ENCODE measurements at regions not wholly inside any gene's neighbourhood (a gene's known extent, or its start where the extent isn't known, plus 50 kb on each side); places are given as distances from the start of the nearest gene placed in this dataset.
"Not testable (repeated sequence)": the region's sequence is repeated elsewhere in the genome, so short reads cannot be mapped to it uniquely, and the experiment has no call there.

DNA sequence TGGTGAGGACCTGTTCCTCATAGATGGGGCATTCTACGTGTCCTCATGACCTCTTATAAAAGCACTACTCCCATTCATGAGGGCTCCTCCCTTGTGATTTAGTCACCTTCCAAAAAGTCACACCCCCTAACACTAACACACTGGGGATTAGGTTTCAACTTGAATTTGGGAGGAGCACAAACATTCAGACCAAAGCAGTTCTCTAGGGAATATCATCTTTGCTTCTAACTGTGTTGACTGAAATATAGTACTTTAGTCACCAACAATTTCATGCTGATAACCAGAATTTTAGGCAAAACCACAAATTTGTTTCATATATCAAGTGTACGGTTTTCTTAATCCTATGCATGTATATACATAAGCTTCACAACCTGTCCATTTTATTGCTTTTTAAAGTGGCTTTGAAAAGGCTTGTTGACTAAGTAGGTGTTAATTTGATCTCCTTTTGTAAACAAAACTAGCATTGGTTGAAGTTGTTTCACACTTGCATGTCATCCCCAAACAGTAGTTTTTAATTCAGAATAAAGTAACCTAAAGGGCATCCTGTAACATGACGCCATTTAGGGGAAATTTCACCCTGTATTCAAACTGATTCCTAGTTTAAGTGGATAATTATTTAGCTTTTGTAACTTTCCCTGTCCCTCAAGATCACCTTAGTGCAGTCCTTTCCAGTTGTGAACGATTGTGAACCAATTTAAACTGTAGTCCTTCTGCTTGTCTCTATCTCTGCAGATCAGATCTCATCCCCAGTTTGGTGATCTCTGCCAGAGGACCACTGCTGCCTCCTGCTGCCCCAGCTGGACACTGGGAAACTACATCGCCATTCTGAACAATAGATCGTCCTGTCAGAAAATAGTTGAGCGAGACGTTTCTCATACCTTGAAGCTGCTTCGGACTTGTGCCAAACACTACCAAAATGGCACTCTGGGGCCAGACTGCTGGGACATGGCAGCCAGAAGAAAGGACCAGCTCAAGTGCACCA is 141.1 kb downstream of the TLR5 start:
- DNase-seq: peak; percentile 89

DNA sequence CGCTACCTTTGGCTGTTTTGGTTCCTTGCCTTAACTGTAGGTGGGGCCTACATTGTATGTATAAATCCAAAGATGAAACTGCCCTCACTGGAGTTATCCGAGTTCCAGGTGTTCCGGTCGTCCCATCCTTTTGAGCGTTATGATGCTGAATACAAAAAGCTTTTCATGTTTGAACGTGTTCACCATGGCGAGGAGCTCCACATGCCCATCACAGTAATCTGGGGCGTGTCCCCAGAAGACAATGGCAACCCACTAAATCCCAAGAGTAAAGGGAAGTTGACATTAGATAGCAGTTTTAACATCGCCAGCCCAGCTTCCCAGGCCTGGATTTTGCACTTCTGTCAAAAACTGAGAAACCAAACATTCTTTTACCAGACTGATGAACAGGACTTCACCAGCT is 139.5 kb downstream of the TLR5 start:
- no peak for DNase-seq

DNA sequence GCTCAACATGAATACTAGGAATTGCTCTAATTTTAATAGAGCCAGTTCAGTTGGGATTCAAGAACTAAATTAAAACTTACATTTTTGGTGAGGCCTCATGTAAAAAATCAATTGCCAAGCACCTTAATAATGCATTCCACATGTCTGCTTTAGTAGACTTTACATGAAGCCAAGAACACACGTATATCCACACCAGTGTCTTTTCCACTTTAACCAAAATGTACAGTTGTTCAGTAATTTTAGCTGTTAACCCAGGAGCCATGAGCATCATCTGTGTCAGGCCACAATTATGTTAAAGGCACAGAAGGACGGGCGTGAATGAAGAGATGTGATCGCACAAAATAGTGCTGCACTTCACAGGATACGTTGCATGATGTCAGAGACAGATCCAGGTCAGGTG is 136.7 kb downstream of the TLR5 start:
- no peak for DNase-seq

DNA sequence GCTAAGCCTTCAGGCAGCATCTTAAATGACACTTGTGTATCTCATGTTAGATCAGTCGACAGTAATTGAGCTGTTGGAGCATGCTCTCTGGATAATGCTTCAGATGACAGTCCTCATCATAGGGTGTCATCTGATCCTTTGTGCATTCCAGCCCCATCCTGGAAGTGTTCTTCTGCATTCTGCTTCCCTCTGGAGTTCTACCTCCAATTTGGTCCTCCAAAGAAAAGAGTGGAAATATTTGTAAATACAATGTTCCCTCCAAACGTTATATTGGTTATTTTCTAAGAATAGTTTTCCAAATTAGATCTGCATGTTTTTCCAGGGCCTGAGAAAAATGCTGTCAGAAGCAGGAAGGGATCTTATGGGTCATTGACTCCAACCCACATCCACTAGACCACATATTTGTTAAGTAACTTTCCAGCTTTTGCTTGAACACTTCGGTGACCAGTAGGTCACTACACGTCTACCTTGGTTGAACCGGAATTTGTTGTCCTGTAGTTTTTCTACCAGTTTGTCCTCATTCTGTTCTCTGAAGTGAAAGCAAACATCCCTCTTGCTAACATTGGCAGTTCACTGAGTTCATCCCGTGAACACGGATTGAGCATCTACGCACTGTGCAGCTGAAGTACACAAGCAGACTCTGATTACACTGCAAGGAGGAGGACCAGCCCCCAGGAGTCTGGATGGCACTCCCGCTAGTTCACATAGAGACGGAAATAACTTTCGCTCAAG is 136.0 kb downstream of the TLR5 start:
- DNase-seq: no peak

DNA sequence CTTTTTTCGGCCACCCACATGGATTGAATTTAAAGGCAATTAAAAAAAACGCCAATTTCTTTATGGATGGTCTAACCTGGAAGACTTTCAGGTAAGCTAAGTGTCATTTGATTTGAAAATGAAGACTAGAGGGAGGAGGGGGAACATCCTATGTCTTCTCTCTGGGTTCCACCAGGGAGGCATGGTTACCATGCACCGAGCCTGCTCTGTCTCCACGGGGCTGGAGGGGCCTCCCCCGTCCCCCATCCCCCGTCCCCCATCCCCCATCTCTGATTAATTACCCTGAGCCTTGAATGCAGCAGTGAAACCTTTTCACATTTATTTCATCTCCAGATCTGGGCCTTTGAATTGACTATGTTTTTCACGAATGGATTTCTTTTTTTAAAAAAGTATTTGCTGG is 135.1 kb downstream of the TLR5 start:
- DNase-seq: no peak

DNA sequence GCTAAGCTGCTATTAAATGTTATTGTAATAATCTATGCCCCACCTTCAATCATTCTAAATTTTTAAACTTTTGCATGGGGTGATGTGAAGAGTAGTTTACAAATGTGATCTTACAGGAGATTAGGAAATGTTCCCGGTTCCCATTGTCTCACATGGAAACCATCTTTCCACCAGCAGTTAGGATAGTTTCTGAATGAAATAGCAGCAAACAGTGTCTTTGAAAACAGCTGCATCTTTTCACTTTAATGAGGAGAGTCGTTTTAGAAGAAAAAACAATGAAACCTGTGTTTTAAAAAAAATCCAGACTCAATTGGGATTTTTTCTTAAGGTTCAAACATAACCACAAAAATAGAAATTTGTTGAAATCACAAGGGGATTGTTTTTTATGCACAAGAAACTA is 134.2 kb downstream of the TLR5 start:
- no peak for DNase-seq

DNA sequence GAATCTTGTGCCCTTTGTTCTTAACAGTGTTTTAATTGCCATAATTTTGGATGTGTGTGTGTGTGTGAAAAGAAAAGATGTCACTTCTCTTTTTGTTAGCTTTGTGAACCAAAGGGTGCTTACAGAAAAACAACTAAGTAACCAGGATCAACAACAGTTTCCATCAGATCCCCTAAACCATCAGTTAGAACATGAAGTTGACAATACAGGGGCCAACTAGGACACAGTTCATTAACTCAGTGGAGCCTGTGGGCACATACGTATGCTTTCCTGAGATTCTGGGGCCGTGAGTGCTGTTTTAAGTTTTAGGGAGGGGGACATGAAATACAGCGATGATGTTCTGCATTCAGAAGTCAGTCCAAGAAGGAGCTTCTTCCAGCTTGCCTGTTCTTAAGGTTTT is 133.6 kb downstream of the TLR5 start:
- DNase-seq: peak; percentile 27

DNA sequence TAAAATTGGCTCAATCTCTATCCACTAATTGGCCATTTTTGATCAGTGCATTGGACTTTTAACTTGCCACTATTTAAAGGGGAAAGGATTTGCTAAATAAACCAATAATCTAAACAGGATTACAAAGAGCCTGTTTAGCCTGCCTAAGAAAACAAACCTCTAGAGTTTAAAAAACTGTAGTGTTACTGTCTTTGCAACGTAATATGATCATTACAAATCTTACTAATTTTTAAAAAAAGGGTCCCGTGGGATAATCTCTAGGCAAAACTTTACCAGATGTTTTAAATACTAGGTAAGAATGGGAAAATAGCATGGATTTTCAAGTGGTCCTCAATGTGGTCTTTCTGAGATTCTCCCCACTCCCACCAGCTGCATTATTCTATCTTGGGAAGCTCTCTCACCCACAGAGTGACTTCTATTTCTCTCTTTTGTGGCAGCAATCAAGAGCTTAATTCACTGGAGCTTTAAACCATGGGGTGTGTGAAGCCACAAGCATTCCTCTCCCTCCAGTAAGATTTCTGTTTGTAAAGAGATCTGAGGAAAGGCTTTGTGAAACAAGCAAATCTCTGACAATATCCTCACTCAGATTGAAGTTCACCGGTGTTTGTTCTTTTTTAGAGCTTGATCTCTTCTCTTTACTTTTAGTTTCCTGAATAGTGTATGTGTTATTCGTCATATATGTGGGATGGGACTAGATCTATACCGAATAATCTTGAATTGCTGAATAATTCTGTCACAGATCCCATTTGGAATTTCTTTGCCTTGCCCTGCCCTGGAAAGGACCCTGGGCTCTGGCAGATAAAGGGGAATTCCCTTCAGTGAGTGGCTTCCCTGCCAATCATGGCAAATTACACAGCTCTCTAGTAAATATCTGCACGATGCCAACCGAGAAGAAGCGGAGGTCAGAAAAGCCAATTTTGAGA is 132.2 kb downstream of the TLR5 start:
- no peak for DNase-seq

DNA sequence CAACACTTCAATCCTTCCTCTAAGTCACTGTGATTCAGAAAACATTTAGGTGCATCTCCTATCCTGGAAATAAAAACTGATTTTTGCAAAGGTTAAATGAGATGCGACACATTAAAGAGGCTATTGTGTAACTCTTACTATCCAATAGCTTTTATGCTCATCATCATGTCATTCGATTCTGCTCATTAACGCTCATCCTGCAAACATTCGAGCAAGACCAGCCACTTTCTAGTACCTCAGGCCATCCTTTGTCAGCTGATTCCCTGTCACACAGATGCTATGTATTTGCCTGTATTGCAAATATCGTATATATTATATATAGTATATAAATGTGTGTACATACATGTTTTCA is 131.6 kb downstream of the TLR5 start:
- DNase-seq: peak; percentile 13

DNA sequence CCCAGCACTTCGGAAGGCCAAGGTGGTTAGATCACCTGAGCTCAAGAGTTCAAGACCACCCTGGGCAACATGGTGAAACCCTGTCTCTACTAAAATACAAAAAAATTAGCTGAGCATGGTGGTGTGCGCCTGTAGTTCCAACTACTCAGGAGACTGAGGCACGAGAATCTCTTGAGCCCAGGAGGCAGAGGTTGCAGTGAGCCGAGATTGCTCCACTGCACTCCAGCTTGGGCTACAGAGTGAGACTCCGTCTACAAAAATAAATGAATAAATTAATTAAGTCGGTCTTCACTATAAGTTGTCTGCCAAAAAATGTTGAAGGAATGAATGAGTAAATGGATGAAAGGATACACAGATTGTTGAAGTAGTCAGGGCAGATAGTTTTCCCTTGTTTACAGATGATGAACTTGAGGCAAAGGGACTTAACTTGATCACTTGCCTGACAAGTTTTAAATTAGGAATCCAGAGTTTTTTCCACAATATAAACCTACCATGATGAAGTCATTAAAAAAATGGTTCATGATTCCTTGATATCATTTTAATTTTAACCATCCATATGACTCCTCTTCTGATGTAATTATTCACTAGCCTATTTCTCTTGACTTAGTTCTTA is 130.8 kb downstream of the TLR5 start:
- DNase-seq: no peak

DNA sequence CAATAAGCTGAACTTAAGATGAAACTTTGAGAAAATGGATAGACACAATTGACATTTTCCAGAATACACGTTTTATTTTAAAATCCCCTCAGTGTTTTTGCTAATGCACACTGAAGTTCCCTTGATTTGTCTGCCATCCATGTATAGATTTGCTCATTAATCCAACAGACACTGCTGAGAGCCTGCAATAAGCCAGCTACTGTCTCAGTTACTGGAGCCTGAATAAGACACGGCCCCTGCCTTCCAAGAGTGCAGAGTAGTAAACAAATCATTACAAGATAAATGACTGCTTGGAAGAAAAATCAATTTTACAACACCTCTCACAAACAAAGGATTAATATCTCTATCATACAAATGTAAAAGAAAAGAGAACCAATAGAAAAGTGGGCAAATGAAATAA is 130.1 kb downstream of the TLR5 start:
- DNase-seq: no peak

DNA sequence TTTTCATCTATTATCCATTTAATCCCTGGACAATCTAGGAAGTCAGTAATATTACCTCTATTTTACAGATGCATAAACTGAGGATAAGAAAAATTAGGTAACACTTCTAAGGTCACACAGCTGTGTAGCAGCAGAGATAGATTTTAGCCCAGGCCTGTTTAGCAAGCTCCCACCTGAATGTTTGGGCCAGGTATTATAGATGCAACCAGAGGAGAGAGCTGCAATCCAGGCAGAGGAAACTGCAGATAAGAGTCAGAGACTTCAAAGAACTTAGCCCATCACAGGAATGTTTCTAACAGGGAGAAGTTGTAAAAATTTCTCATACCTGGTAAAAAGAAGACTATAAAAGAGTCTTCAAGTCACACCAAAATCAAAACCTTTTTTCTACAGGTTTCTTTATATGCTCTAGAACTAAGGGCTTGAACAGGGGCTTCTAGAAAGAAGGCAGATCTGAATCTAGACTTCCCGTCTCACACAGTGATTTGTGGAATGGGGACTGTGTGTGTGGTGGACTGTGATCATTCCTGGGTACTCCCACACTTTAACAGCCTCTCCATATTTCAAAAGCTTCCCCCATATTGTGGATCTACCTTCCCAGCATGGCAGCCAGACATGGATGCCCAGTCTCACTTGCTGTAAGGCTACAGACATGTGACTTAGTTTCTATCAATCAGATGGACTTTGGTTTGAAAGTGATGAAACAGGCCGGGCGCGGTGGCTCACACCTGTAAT is 128.7 kb downstream of the TLR5 start:
- no peak for DNase-seq

DNA sequence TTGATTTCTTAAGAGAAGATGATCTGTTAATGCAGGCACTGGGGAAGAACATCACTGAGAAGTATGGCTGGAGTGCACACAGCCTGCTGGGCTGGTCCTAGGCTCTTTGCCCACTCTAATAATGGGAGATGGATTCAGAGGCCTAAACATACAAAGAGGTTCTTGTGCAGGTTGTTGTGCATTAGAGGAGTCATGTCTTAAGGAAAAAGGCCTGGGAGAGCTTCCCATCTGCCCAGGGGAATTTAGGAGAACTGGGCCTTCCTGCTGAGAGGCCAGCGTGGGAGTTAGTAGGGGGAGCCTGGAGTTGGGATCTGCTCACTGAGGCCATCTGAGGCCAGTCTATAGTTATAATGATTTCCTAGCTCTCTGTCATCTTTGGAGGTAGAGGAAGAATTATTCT is 126.7 kb downstream of the TLR5 start:
- DNase-seq: no peak

DNA sequence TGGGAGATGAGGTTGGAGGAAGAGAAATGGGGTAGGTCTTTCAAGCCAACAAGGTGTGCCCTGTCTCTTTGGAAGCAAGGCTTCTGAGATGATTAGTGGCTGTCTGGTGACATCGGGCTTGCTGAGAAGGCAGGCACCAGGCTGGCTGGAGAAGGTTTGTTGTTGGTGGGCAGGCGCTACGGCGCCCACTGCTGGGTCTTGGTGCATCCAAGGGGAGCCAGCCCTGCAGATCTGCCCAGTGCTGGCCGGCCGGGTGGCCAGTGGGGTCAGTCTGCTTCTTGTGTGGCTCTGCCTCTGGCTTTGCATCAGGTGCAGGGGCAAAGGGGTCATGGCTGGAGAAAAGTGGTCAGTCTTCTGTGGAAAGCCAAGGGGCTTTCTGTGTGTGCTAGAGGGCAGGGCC is 126.2 kb downstream of the TLR5 start:
- DNase-seq: peak; percentile 23

DNA sequence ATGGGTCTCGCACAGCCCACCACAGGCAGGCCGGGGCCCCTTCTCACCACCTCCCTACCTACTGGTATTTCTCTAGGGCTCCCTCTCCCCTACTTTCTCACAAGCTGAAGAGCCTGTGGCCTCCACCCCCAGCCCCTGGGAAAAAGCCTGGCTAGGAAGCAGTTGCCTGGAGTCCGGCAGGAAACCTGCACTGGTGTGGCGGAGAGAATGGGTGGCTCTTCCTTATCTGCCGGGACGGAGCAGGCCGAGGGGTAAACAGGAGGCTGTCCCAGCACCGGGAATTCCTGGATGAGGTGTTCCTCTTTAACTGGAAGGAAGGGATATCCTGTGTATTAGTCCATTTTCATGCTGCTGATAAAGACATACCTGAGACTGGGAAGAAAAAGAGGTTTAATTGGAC is 125.8 kb downstream of the TLR5 start:
- no peak for DNase-seq

DNA sequence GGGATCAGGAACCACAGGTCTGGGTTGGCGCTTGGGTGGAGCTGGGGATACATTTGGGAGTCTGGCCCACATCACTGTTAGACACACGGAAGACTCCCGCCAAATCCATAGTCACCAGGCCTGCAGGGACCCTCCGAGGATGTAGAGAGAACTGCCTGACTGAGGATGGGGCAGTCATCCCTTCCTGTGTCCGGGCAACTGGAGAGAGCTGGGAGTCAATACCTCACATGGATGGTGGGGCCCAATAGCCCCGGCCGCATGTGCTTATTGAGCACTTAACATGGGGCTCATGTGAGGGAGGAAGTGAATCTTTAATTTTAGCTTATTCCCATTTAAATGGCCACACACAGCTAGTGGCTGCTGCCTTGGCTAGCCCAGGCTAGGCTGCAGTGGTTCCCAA is 124.5 kb downstream of the TLR5 start:
- no peak for DNase-seq

DNA sequence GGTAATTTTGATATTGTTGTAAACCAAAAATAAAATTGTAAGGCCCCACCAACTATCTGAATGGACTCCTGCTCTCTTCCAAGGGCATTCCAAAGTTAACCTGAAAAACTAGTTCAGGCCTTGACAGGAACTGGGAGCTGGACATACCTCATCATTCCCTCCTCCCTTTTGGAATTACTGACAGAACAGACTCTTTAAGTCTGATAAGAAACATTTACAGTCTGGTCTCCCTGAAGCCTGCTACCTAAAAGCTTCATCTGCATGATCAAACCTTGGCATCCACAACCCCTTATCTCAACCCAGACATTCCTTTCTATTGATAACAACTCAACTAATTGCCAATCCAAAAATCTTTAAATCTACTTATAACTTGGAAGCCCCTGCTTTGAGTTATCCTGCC is 123.8 kb downstream of the TLR5 start:
- DNase-seq: no peak

DNA sequence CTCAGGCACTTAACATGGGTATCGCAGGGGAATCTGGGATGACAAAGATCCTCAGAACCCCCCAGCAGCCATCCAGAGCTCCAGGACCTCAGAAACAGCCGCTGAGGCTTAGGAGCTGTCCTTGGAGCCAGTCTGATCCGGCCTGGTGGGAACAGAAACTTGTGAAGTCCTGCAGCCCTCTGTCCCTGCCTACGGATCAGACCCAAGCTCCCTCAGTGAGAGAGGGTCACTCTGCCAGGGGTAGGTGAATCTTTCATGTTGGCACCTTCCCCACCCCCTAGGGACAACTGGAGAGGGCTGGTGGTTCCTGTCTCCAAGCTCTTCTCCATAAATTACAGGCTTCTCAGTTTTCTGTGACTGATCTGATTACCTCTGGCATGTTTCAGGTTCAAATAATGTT is 122.3 kb downstream of the TLR5 start:
- no peak for DNase-seq

DNA sequence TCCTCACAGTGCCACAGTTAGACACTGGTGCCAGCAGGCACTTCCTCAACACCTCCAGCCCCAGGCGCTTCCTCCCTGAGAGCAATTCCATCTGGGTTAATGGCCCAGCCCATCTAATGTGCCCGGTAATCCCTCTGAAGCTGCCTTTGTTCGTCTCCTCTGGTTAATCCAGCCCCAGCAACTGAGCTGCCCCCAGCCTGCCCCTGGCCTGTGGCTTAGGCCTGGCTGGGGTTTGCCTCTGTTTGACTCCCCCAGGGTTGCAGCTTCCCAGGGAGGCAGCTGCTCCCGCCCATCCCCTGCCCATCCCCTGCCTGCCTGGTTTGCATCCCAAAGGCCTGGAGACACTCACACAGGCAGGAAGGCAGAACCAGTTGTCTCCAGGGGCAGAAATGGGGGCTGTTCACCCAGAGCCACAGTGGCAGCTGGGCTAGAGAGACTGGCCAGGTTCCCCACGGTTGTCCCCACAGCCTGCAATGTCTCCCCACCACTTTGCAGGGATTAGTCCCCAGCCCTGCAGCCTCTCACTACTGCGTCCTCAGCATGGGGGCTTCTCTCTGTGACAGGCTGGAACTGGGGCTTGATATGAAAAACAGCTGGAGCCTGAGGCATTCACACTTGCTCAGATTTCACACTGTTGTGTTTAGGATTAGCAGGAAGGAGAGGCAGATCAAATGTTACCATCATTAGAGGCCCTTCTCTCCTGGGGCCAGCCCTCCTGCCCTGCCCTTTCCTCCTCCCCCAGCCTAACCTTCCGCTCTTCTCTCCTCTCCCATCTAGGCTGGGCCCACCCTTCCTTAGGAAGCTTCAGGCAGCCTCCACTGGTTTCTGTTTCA is 120.2 kb downstream of the TLR5 start:
- DNase-seq: peak; percentile 98

DNA sequence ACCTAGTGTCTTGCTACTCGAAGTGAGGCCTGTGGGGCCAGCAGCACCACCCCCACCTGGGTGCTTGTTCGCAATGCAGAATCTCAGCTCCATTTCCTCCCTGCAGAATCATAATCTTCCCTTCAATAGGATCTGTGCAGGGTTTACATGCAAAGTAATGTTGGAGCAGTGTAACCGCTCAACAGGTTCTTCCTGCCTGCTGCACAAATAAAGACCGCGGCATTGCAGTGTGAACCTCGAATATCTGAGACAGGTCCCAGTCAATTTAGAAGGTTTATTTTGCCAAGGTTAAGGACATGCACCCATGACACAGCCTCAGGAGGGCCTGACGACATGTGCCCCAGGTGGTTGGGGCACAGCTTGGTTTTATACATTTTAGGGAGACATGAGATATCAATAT is 119.2 kb downstream of the TLR5 start:
- no peak for DNase-seq

DNA sequence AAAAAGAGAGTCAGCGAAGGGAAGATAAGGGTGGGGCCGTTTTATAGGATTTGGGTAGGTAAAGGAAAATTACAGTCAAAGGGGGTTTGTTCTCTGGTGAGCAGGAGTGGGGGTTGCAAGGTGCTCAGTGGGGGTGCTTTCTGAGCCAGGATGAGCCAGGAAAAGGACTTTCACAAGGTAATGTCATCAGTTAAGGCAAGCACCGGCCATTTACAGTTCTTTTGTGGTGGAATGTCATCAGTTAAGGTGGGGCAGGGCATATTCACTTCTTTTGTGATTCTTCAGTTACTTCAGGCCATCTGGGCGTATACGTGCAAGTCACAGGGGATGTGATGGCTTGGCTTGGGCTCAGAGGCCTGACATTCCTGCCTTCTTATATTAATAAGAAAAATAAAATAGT is 118.6 kb downstream of the TLR5 start:
- not testable (repeated sequence) for DNase-seq

All from NCI-H69 (cell line).